ENCODE measurements at regions not wholly inside any gene's neighbourhood (a gene's known extent, or its start where the extent isn't known, plus 50 kb on each side); places are given as distances from the start of the nearest gene placed in this dataset.

DNA sequence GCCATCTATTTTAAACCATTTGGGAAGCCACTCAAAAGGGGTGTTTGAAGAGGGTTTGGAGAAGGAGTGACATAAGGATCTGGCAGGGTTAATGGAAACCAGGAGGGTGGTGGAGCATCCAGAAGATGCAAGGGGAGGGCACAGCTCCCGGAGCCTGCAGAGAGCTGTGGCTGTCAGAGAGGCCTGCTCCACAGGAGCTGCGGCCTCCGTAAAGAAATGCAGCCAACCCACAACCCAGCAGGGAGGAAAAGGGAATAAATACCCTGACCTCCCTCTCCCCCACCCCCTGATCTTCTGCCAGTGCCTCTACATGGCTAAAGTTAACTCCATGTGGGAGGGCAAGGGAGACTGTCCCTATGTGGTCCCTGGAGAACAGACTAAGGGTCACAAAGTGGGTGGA is 567.1 kb upstream of the POU3F3 start:
- H3K27ac ChIP-seq (ENCODE audit: low read depth), result no peak overlapping the region
- H4K20me1 ChIP-seq (replicated peaks; ENCODE audit: insufficient read depth), result no peaks in the 10 kb centered on the region
- peak; percentile 99 for ATAC-seq
- H3K36me3 ChIP-seq (ENCODE audit: insufficient read depth), result no peaks in the 10 kb centered on the region
- no peak for TF ChIP-seq STAT1 (IDR thresholded peaks at IDR 0.05; ENCODE audit: unreplicated experiment)
- TF ChIP-seq, protein P1, sequence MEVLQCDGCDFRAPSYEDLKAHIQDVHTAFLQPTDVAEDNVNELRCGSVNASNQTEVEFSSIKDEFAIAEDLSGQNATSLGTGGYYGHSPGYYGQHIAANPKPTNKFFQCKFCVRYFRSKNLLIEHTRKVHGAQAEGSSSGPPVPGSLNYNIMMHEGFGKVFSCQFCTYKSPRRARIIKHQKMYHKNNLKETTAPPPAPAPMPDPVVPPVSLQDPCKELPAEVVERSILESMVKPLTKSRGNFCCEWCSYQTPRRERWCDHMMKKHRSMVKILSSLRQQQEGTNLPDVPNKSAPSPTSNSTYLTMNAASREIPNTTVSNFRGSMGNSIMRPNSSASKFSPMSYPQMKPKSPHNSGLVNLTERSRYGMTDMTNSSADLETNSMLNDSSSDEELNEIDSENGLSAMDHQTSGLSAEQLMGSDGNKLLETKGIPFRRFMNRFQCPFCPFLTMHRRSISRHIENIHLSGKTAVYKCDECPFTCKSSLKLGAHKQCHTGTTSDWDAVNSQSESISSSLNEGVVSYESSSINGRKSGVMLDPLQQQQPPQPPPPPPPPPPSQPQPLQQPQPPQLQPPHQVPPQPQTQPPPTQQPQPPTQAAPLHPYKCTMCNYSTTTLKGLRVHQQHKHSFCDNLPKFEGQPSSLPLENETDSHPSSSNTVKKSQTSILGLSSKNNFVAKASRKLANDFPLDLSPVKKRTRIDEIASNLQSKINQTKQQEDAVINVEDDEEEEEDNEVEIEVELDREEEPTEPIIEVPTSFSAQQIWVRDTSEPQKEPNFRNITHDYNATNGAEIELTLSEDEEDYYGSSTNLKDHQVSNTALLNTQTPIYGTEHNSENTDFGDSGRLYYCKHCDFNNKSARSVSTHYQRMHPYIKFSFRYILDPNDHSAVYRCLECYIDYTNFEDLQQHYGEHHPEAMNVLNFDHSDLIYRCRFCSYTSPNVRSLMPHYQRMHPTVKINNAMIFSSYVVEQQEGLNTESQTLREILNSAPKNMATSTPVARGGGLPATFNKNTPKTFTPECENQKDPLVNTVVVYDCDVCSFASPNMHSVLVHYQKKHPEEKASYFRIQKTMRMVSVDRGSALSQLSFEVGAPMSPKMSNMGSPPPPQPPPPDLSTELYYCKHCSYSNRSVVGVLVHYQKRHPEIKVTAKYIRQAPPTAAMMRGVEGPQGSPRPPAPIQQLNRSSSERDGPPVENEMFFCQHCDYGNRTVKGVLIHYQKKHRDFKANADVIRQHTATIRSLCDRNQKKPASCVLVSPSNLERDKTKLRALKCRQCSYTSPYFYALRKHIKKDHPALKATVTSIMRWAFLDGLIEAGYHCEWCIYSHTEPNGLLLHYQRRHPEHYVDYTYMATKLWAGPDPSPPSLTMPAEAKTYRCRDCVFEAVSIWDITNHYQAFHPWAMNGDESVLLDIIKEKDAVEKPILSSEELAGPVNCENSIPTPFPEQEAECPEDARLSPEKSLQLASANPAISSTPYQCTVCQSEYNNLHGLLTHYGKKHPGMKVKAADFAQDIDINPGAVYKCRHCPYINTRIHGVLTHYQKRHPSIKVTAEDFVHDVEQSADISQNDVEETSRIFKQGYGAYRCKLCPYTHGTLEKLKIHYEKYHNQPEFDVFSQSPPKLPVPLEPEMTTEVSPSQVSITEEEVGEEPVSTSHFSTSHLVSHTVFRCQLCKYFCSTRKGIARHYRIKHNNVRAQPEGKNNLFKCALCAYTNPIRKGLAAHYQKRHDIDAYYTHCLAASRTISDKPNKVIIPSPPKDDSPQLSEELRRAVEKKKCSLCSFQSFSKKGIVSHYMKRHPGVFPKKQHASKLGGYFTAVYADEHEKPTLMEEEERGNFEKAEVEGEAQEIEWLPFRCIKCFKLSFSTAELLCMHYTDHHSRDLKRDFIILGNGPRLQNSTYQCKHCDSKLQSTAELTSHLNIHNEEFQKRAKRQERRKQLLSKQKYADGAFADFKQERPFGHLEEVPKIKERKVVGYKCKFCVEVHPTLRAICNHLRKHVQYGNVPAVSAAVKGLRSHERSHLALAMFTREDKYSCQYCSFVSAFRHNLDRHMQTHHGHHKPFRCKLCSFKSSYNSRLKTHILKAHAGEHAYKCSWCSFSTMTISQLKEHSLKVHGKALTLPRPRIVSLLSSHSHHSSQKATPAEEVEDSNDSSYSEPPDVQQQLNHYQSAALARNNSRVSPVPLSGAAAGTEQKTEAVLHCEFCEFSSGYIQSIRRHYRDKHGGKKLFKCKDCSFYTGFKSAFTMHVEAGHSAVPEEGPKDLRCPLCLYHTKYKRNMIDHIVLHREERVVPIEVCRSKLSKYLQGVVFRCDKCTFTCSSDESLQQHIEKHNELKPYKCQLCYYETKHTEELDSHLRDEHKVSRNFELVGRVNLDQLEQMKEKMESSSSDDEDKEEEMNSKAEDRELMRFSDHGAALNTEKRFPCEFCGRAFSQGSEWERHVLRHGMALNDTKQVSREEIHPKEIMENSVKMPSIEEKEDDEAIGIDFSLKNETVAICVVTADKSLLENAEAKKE (CRISPR knock-in tag; IDR thresholded peaks at IDR 0.05), result peak; percentile 81
- H3K4me1 ChIP-seq (ENCODE audit: insufficient read depth), result peaks cover 14% of the 10 kb centered on the region
- H3K4me3 ChIP-seq, result no peak overlapping the region
- H3K79me2 ChIP-seq (replicated peaks; ENCODE audit: insufficient read depth), result no peaks in the 10 kb centered on the region
- H3K27me3 ChIP-seq (ENCODE audit: insufficient read depth), result no peaks in the 10 kb centered on the region
- H3K4me1 Mint-ChIP-seq, result peaks cover 24% of the 10 kb centered on the region
- no peaks in the 10 kb centered on the region for H3F3A ChIP-seq (replicated peaks; ENCODE audit: low read depth)
- peak overlapping the region; percentile 91; the same call in 1 of the 2 replicates for H2AFZ ChIP-seq
- peak; percentile 40 for DNase-seq (ENCODE audit: low spot score)
- no peaks in the 10 kb centered on the region for H3K36me3 Mint-ChIP-seq (ENCODE audit: low read depth)
- H3K4me2 ChIP-seq, result peak overlapping the region; percentile 57; the same call in 1 of the 2 replicates
- no peak overlapping the region; the same call in 2 of the 3 replicates for H3K4me3 Mint-ChIP-seq
- H3K27ac Mint-ChIP-seq, result no peak overlapping the region
- H3K9me3 Mint-ChIP-seq, result no peaks in the 10 kb centered on the region
- H3K27me3 Mint-ChIP-seq (ENCODE audit: insufficient read depth, low read depth, poor library complexity), result peaks cover 5% of the 10 kb centered on the region
- H3K9me2 ChIP-seq (ENCODE audit: insufficient read depth), result no peaks in the 10 kb centered on the region

DNA sequence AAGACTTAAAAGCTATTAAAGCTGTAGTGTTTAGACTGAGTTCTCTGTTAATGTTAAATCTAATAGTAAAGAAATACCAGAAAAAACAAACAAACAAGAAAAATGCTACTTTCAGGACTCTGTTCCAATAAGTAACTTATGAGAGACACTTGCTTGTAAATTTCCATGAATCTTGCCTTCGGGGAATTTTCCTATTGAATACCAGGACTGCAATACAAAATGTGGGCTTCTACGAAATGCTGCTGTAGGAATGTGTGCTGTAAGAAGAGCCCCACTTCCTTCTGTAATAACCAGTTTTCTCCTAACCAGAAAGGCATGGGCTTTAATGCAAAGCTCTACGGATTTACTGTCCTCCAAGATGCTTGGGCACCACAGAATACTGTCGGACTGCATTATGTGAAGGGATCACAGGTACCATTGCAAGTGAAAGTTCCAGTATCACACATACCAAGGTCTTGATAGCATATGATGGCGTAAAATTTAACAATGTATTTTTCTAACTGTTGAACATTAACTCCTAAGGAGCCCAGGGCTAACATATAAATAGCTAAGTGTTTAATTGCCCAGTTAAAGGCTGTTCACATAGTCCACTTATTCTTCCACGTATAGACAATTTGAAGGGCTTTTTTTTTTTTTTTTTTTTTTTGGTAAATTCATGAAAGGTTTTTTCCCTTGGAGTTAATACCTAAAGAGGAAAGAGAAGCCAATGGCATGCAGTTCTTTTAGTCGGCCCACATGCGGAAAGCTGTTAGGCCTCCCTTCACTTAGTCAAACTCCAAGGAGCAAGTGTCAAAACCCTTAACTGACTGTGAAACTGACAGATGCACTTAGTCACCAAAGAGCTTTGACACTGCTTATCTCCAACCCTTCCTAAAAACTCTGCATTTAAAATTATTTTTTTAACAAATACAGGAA is 564.0 kb upstream of the POU3F3 start:
- Mint-ChIP-seq H3K27ac (no peak overlapping the region), H3K4me1 (peaks cover 24% of the 10 kb centered on the region), H3K27me3 (ENCODE audit: insufficient read depth, low read depth, poor library complexity) (peaks cover 5% of the 10 kb centered on the region), H3K9me3 (no peaks in the 10 kb centered on the region), H3K4me3 (no peak overlapping the region), H3K36me3 (ENCODE audit: low read depth) (no peaks in the 10 kb centered on the region)
- H3K4me2 ChIP-seq, result no peak overlapping the region
- no peaks in the 10 kb centered on the region for H3F3A ChIP-seq (replicated peaks; ENCODE audit: low read depth)
- H3K79me2 ChIP-seq (replicated peaks; ENCODE audit: insufficient read depth), result no peaks in the 10 kb centered on the region
- no peaks in the 10 kb centered on the region for H3K36me3 ChIP-seq (ENCODE audit: insufficient read depth)
- no peak for DNase-seq (ENCODE audit: low spot score)
- H3K4me1 ChIP-seq (ENCODE audit: insufficient read depth), result peaks cover 14% of the 10 kb centered on the region
- no peaks in the 10 kb centered on the region for H3K27me3 ChIP-seq (ENCODE audit: insufficient read depth)
- no peak overlapping the region for H2AFZ ChIP-seq
- no peaks in the 10 kb centered on the region for H3K9me2 ChIP-seq (ENCODE audit: insufficient read depth)
- no peaks in the 10 kb centered on the region for H4K20me1 ChIP-seq (replicated peaks; ENCODE audit: insufficient read depth)
- no peak for ATAC-seq
- H3K27ac ChIP-seq (ENCODE audit: low read depth), result no peak overlapping the region
- H3K4me3 ChIP-seq, result no peak overlapping the region
- TF ChIP-seq, protein P2, sequence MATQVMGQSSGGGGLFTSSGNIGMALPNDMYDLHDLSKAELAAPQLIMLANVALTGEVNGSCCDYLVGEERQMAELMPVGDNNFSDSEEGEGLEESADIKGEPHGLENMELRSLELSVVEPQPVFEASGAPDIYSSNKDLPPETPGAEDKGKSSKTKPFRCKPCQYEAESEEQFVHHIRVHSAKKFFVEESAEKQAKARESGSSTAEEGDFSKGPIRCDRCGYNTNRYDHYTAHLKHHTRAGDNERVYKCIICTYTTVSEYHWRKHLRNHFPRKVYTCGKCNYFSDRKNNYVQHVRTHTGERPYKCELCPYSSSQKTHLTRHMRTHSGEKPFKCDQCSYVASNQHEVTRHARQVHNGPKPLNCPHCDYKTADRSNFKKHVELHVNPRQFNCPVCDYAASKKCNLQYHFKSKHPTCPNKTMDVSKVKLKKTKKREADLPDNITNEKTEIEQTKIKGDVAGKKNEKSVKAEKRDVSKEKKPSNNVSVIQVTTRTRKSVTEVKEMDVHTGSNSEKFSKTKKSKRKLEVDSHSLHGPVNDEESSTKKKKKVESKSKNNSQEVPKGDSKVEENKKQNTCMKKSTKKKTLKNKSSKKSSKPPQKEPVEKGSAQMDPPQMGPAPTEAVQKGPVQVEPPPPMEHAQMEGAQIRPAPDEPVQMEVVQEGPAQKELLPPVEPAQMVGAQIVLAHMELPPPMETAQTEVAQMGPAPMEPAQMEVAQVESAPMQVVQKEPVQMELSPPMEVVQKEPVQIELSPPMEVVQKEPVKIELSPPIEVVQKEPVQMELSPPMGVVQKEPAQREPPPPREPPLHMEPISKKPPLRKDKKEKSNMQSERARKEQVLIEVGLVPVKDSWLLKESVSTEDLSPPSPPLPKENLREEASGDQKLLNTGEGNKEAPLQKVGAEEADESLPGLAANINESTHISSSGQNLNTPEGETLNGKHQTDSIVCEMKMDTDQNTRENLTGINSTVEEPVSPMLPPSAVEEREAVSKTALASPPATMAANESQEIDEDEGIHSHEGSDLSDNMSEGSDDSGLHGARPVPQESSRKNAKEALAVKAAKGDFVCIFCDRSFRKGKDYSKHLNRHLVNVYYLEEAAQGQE (IDR thresholded peaks at IDR 0.05; ENCODE audit: unreplicated experiment), result no peak
